DOHH2 (cell line): ENCODE measurements at regions not wholly inside any gene's neighbourhood (a gene's known extent, or its start where the extent isn't known, plus 50 kb on each side); places are given as distances from the start of the nearest gene placed in this dataset.

Source experiments
- H3F3A ChIP-seq: fragments of 200-600 bp; sonication (generic), shearing (Covaris generic); 2 replicates; pipeline ENCODE4 v1.6.0; 2016; ENCODE audit warnings: antibody characterized with exemption, mild to moderate bottlenecking; ENCODE audit not compliant: control insufficient read depth, insufficient read depth
- H3K27ac ChIP-seq: fragments of 200-600 bp; sonication (generic); 2 replicates; pipeline ENCODE4 v1.5.1; 2014; ENCODE audit warnings: low read depth, mild to moderate bottlenecking, low read length, moderate library complexity
- H3K27me3 ChIP-seq: fragments of 200-600 bp; sonication (generic); 2 replicates; pipeline ENCODE4 v1.6.1; 2014; ENCODE audit warnings: mild to moderate bottlenecking, low read length, mixed read lengths; ENCODE audit not compliant: control insufficient read depth
- H3K36me3 ChIP-seq: fragments of 200-600 bp; sonication (generic); 2 replicates; pipeline ENCODE4 v1.6.1; 2014; ENCODE audit warnings: mild to moderate bottlenecking, low read length, moderate library complexity, mixed read lengths; ENCODE audit not compliant: control insufficient read depth
- H3K4me1 ChIP-seq: fragments of 200-600 bp; sonication (generic); 2 replicates; pipeline ENCODE4 v1.6.1; 2014; ENCODE audit warnings: mild to moderate bottlenecking, low read length, mixed read lengths; ENCODE audit not compliant: control insufficient read depth
- H3K4me2 ChIP-seq: fragments of 200-600 bp; sonication (generic); 2 replicates; pipeline ENCODE4 v1.6.0; 2014; ENCODE audit warnings: mild to moderate bottlenecking, low read length, moderate library complexity
- H3K4me3 ChIP-seq: fragments of 200-600 bp; sonication (generic); 2 replicates; pipeline ENCODE4 v1.5.1; 2014; ENCODE audit warnings: mild to moderate bottlenecking, low read length, mixed read lengths
- H3K79me2 ChIP-seq: fragments of 200-600 bp; sonication (generic); 2 replicates; pipeline ENCODE4 v1.6.1; 2014; ENCODE audit warnings: mild to moderate bottlenecking, low read length, mixed read lengths; ENCODE audit not compliant: control insufficient read depth
- H3K9me2 ChIP-seq: fragments of 200-600 bp; sonication (generic); replicated peaks from 2 replicates; pipeline ENCODE4 v1.6.1; 2014; ENCODE audit warnings: mild to moderate bottlenecking, low read length, mixed read lengths; ENCODE audit not compliant: control insufficient read depth
- H3K9me3 ChIP-seq: fragments of 200-600 bp; sonication (generic); 2 replicates; pipeline ENCODE4 v1.6.1; 2014; ENCODE audit warnings: antibody characterized with exemption, low read length, mixed read lengths; ENCODE audit not compliant: control insufficient read depth, insufficient read depth
- H4K20me1 ChIP-seq: fragments of 200-600 bp; sonication (generic); 2 replicates; pipeline ENCODE4 v1.6.0; 2014; ENCODE audit warnings: low read depth, mild to moderate bottlenecking, antibody characterized with exemption, low read length, moderate library complexity; ENCODE audit not compliant: control insufficient read depth, insufficient read depth
- CTCF ChIP-seq: fragments of 200-600 bp; sonication (generic); IDR thresholded peaks from one replicate; pipeline ENCODE4 v1.5.1; 2014; ENCODE audit warnings: antibody characterized with exemption, mild to moderate bottlenecking, low read depth, low read length; ENCODE audit not compliant: poor library complexity, severe bottlenecking
- EZH2phosphoT487 ChIP-seq: fragments of 200-600 bp; sonication (generic); IDR thresholded peaks from 2 replicates; pipeline ENCODE4 v1.6.1; 2017; ENCODE audit warnings: borderline replicate concordance, mild to moderate bottlenecking, antibody characterized with exemption, low read length, moderate library complexity, mixed read lengths

GRCh38 chr21:29436143-29436542 is 137.4 kb downstream of the BACH1 start:
- H3K4me3 ChIP-seq = no peak overlapping the region
- no peaks in the 10 kb centered on the region for H3K79me2 ChIP-seq
- no peaks in the 10 kb centered on the region for H3K9me3 ChIP-seq
- H3K27ac ChIP-seq = no peak overlapping the region
- TF ChIP-seq CTCF (no peak), EZH2phosphoT487 (no peak)
- no peaks in the 10 kb centered on the region for H4K20me1 ChIP-seq
- H3K9me2 ChIP-seq = no peaks in the 10 kb centered on the region
- H3K4me1 ChIP-seq = no peaks in the 10 kb centered on the region
- H3K36me3 ChIP-seq = no peaks in the 10 kb centered on the region
- H3F3A ChIP-seq = no peaks in the 10 kb centered on the region
- no peaks in the 10 kb centered on the region for H3K27me3 ChIP-seq
- no peak overlapping the region for H3K4me2 ChIP-seq

GRCh38 chr21:29436650-29437049 is 137.9 kb downstream of the BACH1 start:
- Histone ChIP-seq H3K4me2 (no peak overlapping the region), H3K9me3 (no peaks in the 10 kb centered on the region), H3K79me2 (no peaks in the 10 kb centered on the region), H3K4me3 (no peak overlapping the region), H3K36me3 (no peaks in the 10 kb centered on the region), H3F3A (no peaks in the 10 kb centered on the region), H3K27ac (no peak overlapping the region), H3K9me2 (no peaks in the 10 kb centered on the region), H4K20me1 (no peaks in the 10 kb centered on the region), H3K27me3 (no peaks in the 10 kb centered on the region), H3K4me1 (no peaks in the 10 kb centered on the region)
- TF ChIP-seq CTCF (no peak), EZH2phosphoT487 (no peak)

- Histone ChIP-seq H3K27me3 (no peaks in the 10 kb centered on the region), H3K9me2 (no peaks in the 10 kb centered on the region), H3K79me2 (no peaks in the 10 kb centered on the region), H3K27ac (no peak overlapping the region), H3K9me3 (no peaks in the 10 kb centered on the region), H4K20me1 (no peaks in the 10 kb centered on the region), H3K36me3 (no peaks in the 10 kb centered on the region), H3K4me3 (no peak overlapping the region), H3K4me2 (no peak overlapping the region), H3K4me1 (no peaks in the 10 kb centered on the region), H3F3A (no peaks in the 10 kb centered on the region)
- no peak for TF ChIP-seq CTCF
- no peak for TF ChIP-seq EZH2phosphoT487
These were observed 142.9 kb downstream of the BACH1 start for GRCh38 chr21:29441651-29442050.
